ENCODE measurements at regions not wholly inside any gene's neighbourhood (a gene's known extent, or its start where the extent isn't known, plus 50 kb on each side); places are given as distances from the start of the nearest gene placed in this dataset.
"Not testable (repeated sequence)": the region's sequence is repeated elsewhere in the genome, so short reads cannot be mapped to it uniquely, and the experiment has no call there.

DNA sequence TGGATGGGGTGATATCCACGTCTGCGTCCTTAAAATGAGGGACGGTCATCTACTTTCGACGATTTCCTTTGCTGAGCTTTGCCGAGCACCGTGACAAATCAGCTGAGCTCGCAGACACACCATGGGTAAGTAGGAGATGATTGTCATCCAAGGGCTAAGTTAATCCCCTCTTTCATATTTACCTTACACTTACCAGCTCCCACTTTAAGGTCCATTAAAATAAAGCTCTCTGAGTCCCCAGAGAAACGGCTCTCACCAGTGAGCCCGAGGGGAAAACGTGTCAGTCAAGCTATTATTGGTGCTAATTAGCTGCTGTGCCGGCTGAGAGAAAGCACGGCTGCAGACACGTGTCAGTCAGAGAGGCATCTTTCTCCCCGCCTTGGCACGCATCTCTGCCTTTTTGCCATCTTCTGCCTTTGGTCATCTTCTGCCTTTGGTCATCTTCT is 72.2 kb downstream of the CRLF2 start:
- no peak overlapping the region for H3K4me3 Mint-ChIP-seq
- no peaks in the 10 kb centered on the region for H3K4me1 Mint-ChIP-seq
- H3K9me3 Mint-ChIP-seq, result peaks cover 4% of the 10 kb centered on the region
- no peak overlapping the region for H3K27ac Mint-ChIP-seq
- H3K27me3 Mint-ChIP-seq, result no peaks in the 10 kb centered on the region
- ATAC-seq (replicated peaks), result no peak
- H3K36me3 Mint-ChIP-seq (ENCODE audit: low read depth), result no peaks in the 10 kb centered on the region

DNA sequence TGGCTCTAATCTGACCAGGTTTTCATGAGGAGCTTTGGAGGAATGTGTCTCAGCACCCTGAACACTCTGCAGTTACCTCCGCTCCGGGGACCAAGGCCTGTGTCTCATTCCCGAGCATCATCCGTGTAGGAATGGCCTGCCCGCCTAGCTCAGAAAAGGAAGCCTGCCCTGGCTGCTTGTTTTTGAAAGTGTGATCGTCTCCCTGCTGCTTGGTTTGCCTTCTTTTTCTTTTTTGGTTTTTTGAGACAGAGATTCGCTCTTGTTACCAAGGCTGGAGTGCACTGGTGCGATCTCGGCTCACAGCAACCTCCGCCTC is 73.3 kb downstream of the CRLF2 start:
- Mint-ChIP-seq H3K27me3 (no peaks in the 10 kb centered on the region), H3K9me3 (no peaks in the 10 kb centered on the region), H3K36me3 (ENCODE audit: low read depth) (no peaks in the 10 kb centered on the region), H3K27ac (no peak overlapping the region), H3K4me1 (no peaks in the 10 kb centered on the region), H3K4me3 (no peak overlapping the region)
- no peak for ATAC-seq (replicated peaks)

- no peak overlapping the region for H3K4me3 Mint-ChIP-seq
Measured at GRCh38 chrX:1138476-1139184, 73.8 kb downstream of the CRLF2 start.

GRCh38 chrX:1137531-1137930 is 74.9 kb downstream of the CRLF2 start:
- no peak for ATAC-seq (replicated peaks)
- Mint-ChIP-seq H3K4me3 (no peak overlapping the region), H3K27me3 (no peaks in the 10 kb centered on the region), H3K9me3 (no peaks in the 10 kb centered on the region), H3K36me3 (ENCODE audit: low read depth) (no peaks in the 10 kb centered on the region), H3K4me1 (no peaks in the 10 kb centered on the region), H3K27ac (no peak overlapping the region)

More at GRCh38 chrX:1138476-1139184, 73.8 kb downstream of the CRLF2 start:
- Mint-ChIP-seq H3K9me3 (no peaks in the 10 kb centered on the region), H3K27me3 (no peaks in the 10 kb centered on the region), H3K27ac (no peak overlapping the region), H3K36me3 (ENCODE audit: low read depth) (no peaks in the 10 kb centered on the region), H3K4me1 (no peaks in the 10 kb centered on the region)
- no peak for ATAC-seq (replicated peaks)

GRCh38 chrX:1136582-1136981 is 75.9 kb downstream of the CRLF2 start:
- H3K9me3 Mint-ChIP-seq, result not testable (repeated sequence)

GRCh38 chrX:1134976-1135375 is 77.5 kb downstream of the CRLF2 start:
- no peak overlapping the region for H3K27ac Mint-ChIP-seq
- ATAC-seq (replicated peaks), result no peak
- H3K9me3 Mint-ChIP-seq, result no peaks in the 10 kb centered on the region
- no peaks in the 10 kb centered on the region for H3K27me3 Mint-ChIP-seq
- H3K36me3 Mint-ChIP-seq (ENCODE audit: low read depth), result no peaks in the 10 kb centered on the region
- no peaks in the 10 kb centered on the region for H3K4me1 Mint-ChIP-seq
- H3K4me3 Mint-ChIP-seq, result no peak overlapping the region

More at GRCh38 chrX:1136582-1136981, 75.9 kb downstream of the CRLF2 start:
- H3K36me3 Mint-ChIP-seq (ENCODE audit: low read depth); H3K27ac Mint-ChIP-seq; H3K4me3 Mint-ChIP-seq; ATAC-seq (replicated peaks); H3K27me3 Mint-ChIP-seq; H3K4me1 Mint-ChIP-seq: not testable (repeated sequence)

GRCh38 chrX:1134156-1134555 is 78.3 kb downstream of the CRLF2 start:
- H3K4me1 Mint-ChIP-seq, result no peaks in the 10 kb centered on the region
- no peaks in the 10 kb centered on the region for H3K36me3 Mint-ChIP-seq (ENCODE audit: low read depth)
- no peaks in the 10 kb centered on the region for H3K9me3 Mint-ChIP-seq
- ATAC-seq (replicated peaks), result no peak
- H3K27me3 Mint-ChIP-seq, result no peaks in the 10 kb centered on the region
- no peak overlapping the region for H3K27ac Mint-ChIP-seq
- no peak overlapping the region for H3K4me3 Mint-ChIP-seq

- H3K4me1 Mint-ChIP-seq, result no peaks in the 10 kb centered on the region
- H3K9me3 Mint-ChIP-seq, result no peaks in the 10 kb centered on the region
- no peak for ATAC-seq (replicated peaks)
- no peak overlapping the region for H3K4me3 Mint-ChIP-seq
- no peaks in the 10 kb centered on the region for H3K36me3 Mint-ChIP-seq (ENCODE audit: low read depth)
- H3K27me3 Mint-ChIP-seq, result peaks cover 12% of the 10 kb centered on the region
- H3K27ac Mint-ChIP-seq, result no peak overlapping the region
Measured at GRCh38 chrX:1126738-1127137, 85.7 kb downstream of the CRLF2 start.

- no peak for ATAC-seq (replicated peaks)
- Mint-ChIP-seq H3K27me3 (peaks cover 12% of the 10 kb centered on the region), H3K36me3 (ENCODE audit: low read depth) (no peaks in the 10 kb centered on the region), H3K27ac (no peak overlapping the region), H3K4me1 (no peaks in the 10 kb centered on the region), H3K4me3 (no peak overlapping the region), H3K9me3 (no peaks in the 10 kb centered on the region)
Measured at GRCh38 chrX:1124531-1124930, 87.9 kb downstream of the CRLF2 start.

GRCh38 chrX:1122851-1123250 is 89.6 kb downstream of the CRLF2 start:
- H3K4me3 Mint-ChIP-seq; H3K36me3 Mint-ChIP-seq (ENCODE audit: low read depth); H3K27ac Mint-ChIP-seq; H3K4me1 Mint-ChIP-seq; ATAC-seq (replicated peaks); H3K9me3 Mint-ChIP-seq: not testable (repeated sequence)
- peaks cover 12% of the 10 kb centered on the region for H3K27me3 Mint-ChIP-seq

DNA sequence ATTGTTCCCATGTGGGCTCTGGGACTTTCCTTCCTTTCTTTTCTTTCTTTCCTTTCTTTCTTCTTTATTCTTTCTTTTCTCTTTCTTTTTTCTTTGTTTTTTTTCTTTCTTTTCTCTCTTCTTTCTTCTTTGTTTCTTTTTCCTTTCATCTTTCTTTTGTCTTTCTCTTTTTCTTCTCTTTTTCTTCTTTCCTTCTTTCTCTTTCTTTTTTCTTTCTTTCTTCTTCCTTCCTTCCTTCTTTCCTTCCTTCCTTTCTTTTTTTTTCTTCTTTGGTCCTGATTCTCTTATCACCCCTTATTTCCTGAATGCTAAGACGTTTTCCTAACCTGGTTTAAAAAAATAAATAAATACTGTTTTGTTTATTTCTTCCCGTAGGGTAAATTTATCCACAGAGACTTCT is 93.2 kb downstream of the CRLF2 start:
- peaks cover 13% of the 10 kb centered on the region for H3K27me3 Mint-ChIP-seq
- H3K9me3 Mint-ChIP-seq, result peaks cover 3% of the 10 kb centered on the region
- H3K4me3 Mint-ChIP-seq, result no peak overlapping the region
- no peak overlapping the region for H3K27ac Mint-ChIP-seq
- no peak for ATAC-seq (replicated peaks)
- no peaks in the 10 kb centered on the region for H3K4me1 Mint-ChIP-seq
- no peaks in the 10 kb centered on the region for H3K36me3 Mint-ChIP-seq (ENCODE audit: low read depth)

DNA sequence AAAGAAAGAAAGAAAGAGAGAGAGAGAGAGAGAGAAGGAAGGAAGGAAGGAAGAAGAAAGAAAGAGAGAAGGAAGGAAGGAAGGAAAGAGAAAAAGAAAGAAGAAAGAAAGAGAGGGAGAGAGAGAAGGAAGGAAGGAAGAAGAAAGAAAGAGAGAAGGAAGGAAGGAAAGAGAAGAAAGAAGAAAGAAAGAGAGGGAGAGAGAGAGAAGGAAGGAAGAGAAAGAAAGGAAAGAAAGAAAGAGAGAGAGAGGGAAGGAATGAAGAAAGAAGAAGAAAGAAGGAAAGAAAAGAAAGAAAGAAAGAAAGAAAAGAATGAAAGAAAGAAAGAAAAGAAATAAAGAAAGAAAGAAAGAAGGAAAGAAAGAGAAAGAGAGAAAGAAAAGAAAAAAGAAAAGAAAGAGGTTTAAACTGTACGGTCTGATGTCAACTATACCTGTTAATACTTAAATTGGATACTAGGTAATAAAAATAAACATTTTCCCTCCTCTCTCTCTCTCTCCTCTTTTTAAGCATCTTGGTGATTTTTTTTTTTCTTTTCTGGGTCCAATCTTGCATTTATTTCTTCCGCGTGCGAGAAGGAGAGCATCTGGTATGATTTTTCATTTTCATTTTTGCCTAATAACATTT is 93.8 kb downstream of the CRLF2 start:
- no peak for ATAC-seq (replicated peaks)
- peaks cover 3% of the 10 kb centered on the region for H3K9me3 Mint-ChIP-seq
- no peaks in the 10 kb centered on the region for H3K4me1 Mint-ChIP-seq
- H3K4me3 Mint-ChIP-seq, result no peak overlapping the region
- H3K36me3 Mint-ChIP-seq (ENCODE audit: low read depth), result no peaks in the 10 kb centered on the region
- H3K27me3 Mint-ChIP-seq, result peaks cover 13% of the 10 kb centered on the region
- no peak overlapping the region for H3K27ac Mint-ChIP-seq

DNA sequence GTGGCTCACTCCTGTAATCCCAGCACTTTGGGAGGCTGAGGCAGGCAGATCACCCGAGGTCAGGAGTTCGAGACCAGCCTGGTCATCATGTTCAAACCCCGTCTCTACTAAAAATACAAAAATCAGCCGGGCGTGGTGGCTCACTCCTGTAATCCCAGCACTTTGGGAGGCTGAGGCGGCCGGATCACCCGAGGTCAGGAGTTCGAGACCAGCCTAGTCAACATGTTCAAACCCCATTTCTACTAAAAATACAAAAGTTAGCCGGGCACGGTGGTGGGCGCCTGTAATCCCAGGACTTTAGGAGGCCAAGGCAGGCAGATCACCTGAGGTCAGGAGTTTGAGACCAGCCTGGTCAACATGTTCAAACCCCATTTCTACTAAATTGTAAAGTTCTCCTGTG is 97.0 kb downstream of the CRLF2 start:
- ATAC-seq (replicated peaks), result not testable (repeated sequence)
- H3K27me3 Mint-ChIP-seq, result peaks cover 13% of the 10 kb centered on the region

DNA sequence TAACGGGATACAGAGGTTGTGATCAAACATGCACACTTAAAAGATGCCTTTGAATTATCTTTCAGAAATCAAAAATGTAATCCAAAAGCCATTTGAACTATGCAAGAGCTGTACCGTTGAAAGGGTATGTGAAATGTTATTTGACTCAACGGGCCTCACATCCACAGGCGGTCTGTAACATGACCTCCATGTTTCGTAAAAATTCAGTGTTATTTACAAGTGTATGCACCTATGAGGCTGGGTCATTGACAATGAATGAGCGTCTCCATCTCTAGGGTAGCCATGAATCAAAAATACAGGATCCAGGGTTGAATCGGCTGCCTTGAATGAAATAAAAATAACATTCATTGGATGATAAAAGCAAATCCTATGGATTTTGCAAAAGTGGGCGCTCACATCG is 100.1 kb downstream of the CRLF2 start:
- no peak for ATAC-seq (replicated peaks)
- peaks cover 13% of the 10 kb centered on the region for H3K27me3 Mint-ChIP-seq
- H3K27ac Mint-ChIP-seq, result no peak overlapping the region
- peaks cover 18% of the 10 kb centered on the region for H3K9me3 Mint-ChIP-seq
- no peak overlapping the region for H3K4me3 Mint-ChIP-seq
- no peaks in the 10 kb centered on the region for H3K4me1 Mint-ChIP-seq
- no peaks in the 10 kb centered on the region for H3K36me3 Mint-ChIP-seq (ENCODE audit: low read depth)

More for the DNA sequence above, 97.0 kb downstream of the CRLF2 start:
- H3K36me3 Mint-ChIP-seq (ENCODE audit: low read depth); H3K4me1 Mint-ChIP-seq; H3K4me3 Mint-ChIP-seq; H3K27ac Mint-ChIP-seq: not testable (repeated sequence)
- H3K9me3 Mint-ChIP-seq, result peaks cover 12% of the 10 kb centered on the region

GRCh38 chrX:1111601-1112300 is 100.7 kb downstream of the CRLF2 start:
- no peak overlapping the region for H3K27ac Mint-ChIP-seq
- no peak overlapping the region for H3K4me3 Mint-ChIP-seq
- no peak for ATAC-seq (replicated peaks)

More at GRCh38 chrX:1111601-1112300, 100.7 kb downstream of the CRLF2 start:
- Mint-ChIP-seq H3K27me3 (peaks cover 12% of the 10 kb centered on the region), H3K4me1 (no peaks in the 10 kb centered on the region), H3K9me3 (peaks cover 16% of the 10 kb centered on the region), H3K36me3 (ENCODE audit: low read depth) (no peaks in the 10 kb centered on the region)
